Tibial artery (tissue), 4 donors: ENCODE measurements at regions not wholly inside any gene's neighbourhood (a gene's known extent, or its start where the extent isn't known, plus 50 kb on each side); places are given as distances from the start of the nearest gene placed in this dataset.

Source experiments
- DNase-seq, 2 donors: peaks; one replicate each; pipeline ENCODE4 v3.0.0-alpha.2; 2019
- H3K27ac ChIP-seq, 2 donors: fragments of 200-600 bp; sonication (generic) in 1 of 2; 1 replicate in 1 of 2; 2 replicates in 1 of 2; pipeline ENCODE4 v1.5.1; 2018 to 2019; ENCODE audit warnings: mild to moderate bottlenecking in 1 of 2
- H3K27me3 ChIP-seq, 2 donors: fragments of 200-600 bp; sonication (generic) in 1 of 2; one replicate each; pipeline versions ENCODE4 v1.5.1 to v1.6.0; 2016 to 2019
- H3K36me3 ChIP-seq, 3 donors: fragments of 200-600 bp; sonication (generic) in 2 of 3; one replicate each; pipeline ENCODE4 v1.5.1; 2016 to 2019; ENCODE audit warnings: mild to moderate bottlenecking in 2 of 3
- H3K4me1 ChIP-seq, 4 donors: fragments of 200-600 bp; sonication (generic) in 2 of 4; 1 replicate in 3 of 4; 2 replicates in 1 of 4; pipeline ENCODE4 v1.5.1; 2016 to 2019
- H3K4me3 ChIP-seq, 2 donors: fragments of 200-600 bp; sonication (generic) in 1 of 2; 1 replicate in 1 of 2; 2 replicates in 1 of 2; pipeline ENCODE4 v1.5.1; 2018 to 2019; ENCODE audit warnings: mild to moderate bottlenecking in 2 of 2
- H3K9me3 ChIP-seq, 3 donors: fragments of 200-600 bp; sonication (generic) in 1 of 3; one replicate each; pipeline ENCODE4 v1.5.1; 2016 to 2019
- intact Hi-C: fragments of 100-400 bp; cut with DNase I; formaldehyde crosslinking; loops from one replicate; pipeline ENCODE4 v1.15.0; 2023; ENCODE audit warnings: low total_unique reads
- TF ChIP-seq, protein P1 (sequence below), 2 experiments: fragments of 200-600 bp in 1 of 2; fragments of 450-650 bp in 1 of 2; IDR thresholded peaks; one replicate each; pipeline ENCODE4 v1.5.1; 2017 to 2019; ENCODE audit warnings: antibody characterized with exemption in 2 of 2, mild to moderate bottlenecking in 1 of 2, moderate library complexity in 1 of 2

- Histone ChIP-seq H3K4me3 (no peak overlapping the region), H3K9me3 (no peaks in the 10 kb centered on the region), H3K4me1 (no peaks in the 10 kb centered on the region), H3K27me3 (no peaks in the 10 kb centered on the region), H3K36me3 (no peaks in the 10 kb centered on the region), H3K27ac (no peak overlapping the region)
- no peak for DNase-seq
- TF ChIP-seq, protein P1, sequence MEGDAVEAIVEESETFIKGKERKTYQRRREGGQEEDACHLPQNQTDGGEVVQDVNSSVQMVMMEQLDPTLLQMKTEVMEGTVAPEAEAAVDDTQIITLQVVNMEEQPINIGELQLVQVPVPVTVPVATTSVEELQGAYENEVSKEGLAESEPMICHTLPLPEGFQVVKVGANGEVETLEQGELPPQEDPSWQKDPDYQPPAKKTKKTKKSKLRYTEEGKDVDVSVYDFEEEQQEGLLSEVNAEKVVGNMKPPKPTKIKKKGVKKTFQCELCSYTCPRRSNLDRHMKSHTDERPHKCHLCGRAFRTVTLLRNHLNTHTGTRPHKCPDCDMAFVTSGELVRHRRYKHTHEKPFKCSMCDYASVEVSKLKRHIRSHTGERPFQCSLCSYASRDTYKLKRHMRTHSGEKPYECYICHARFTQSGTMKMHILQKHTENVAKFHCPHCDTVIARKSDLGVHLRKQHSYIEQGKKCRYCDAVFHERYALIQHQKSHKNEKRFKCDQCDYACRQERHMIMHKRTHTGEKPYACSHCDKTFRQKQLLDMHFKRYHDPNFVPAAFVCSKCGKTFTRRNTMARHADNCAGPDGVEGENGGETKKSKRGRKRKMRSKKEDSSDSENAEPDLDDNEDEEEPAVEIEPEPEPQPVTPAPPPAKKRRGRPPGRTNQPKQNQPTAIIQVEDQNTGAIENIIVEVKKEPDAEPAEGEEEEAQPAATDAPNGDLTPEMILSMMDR (IDR thresholded peaks at IDR 0.05), result no peak
- intact Hi-C loops, result no loop called here
Observed at GRCh38 chr14:49228552-49228951, 357.6 kb downstream of the RPS29 start.

DNA sequence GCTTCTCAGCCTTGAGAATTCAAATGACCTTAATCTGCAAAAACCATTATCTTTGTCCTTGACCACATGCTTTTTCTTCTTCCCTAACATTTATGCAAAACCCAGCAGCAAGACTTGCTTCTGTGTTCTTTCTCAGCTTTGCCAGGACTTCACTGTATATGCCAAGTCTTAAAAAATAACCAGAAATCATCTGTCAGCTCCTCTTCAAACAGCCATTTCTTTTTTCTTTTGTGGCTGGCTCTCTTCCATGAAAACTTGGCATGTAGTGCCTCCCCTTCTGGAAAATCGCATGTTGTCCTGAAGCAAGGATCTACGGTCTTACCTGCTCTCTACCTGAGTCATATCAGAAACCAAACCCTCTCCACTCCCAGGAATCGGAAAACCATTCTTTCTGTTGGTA, 364.9 kb downstream of the RPS29 start:
- Histone ChIP-seq H3K9me3 (no peaks in the 10 kb centered on the region), H3K36me3 (no peaks in the 10 kb centered on the region), H3K4me1 (peaks cover 0 to 19% (median 6%) of the 10 kb centered on the region in 4 donors), H3K27ac (no peak overlapping the region), H3K27me3 (no peaks in the 10 kb centered on the region), H3K4me3 (no peak overlapping the region)
- intact Hi-C loops, result no loop called here
- TF ChIP-seq, protein P1 (IDR thresholded peaks at IDR 0.05), result no peak
- no peak for DNase-seq

GRCh38 chr14:49220492-49220891, 365.7 kb downstream of the RPS29 start:
- DNase-seq, result no peak
- no peaks in the 10 kb centered on the region for H3K9me3 ChIP-seq
- no peaks in the 10 kb centered on the region for H3K27me3 ChIP-seq
- TF ChIP-seq, protein P1 (IDR thresholded peaks at IDR 0.05), result no peak
- H3K36me3 ChIP-seq, result no peaks in the 10 kb centered on the region
- H3K27ac ChIP-seq, result no peak overlapping the region
- intact Hi-C loops, result no loop called here
- H3K4me1 ChIP-seq, result peaks cover 0 to 19% (median 6%) of the 10 kb centered on the region in 4 donors
- no peak overlapping the region for H3K4me3 ChIP-seq

- peak overlapping the region in 1 of 2 donors; percentile 18 for H3K27ac ChIP-seq
- peaks cover 0 to 19% (median 6%) of the 10 kb centered on the region in 4 donors for H3K4me1 ChIP-seq
- H3K27me3 ChIP-seq, result no peaks in the 10 kb centered on the region
- DNase-seq, result no peak
- intact Hi-C loops, result no loop called here
- TF ChIP-seq, protein P1 (IDR thresholded peaks at IDR 0.05), result no peak
- H3K9me3 ChIP-seq, result no peaks in the 10 kb centered on the region
- H3K4me3 ChIP-seq, result no peak overlapping the region
- H3K36me3 ChIP-seq, result no peaks in the 10 kb centered on the region
Observed at GRCh38 chr14:49218436-49219092, 367.6 kb downstream of the RPS29 start.

DNA sequence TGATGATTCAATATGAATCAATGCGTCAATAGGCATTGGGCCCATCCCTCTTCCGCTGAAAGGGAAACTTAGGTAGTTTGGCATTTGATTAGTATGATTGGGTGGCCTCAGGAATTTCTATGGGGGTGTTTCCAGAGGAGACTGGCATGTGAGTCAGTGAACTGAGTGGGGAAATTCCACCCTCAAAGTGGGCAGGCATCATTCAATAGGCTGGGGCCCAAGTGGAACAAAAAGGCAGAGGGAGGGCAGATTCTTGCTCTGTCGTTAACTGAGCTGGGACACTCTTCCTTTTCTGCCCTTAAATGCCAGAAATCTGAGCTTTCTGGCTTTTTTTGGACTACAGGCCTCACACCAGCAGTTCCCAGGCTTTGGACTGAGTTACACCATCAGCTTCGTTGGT, 373.5 kb downstream of the RPS29 start:
- intact Hi-C loops, result no loop called here
- no peak overlapping the region for H3K4me3 ChIP-seq
- peaks cover 0 to 2% (median 0%) of the 10 kb centered on the region in 4 donors for H3K4me1 ChIP-seq
- TF ChIP-seq, protein P1 (IDR thresholded peaks at IDR 0.05), result no peak
- H3K27ac ChIP-seq, result no peak overlapping the region
- H3K9me3 ChIP-seq, result no peaks in the 10 kb centered on the region
- H3K27me3 ChIP-seq, result no peaks in the 10 kb centered on the region
- H3K36me3 ChIP-seq, result no peaks in the 10 kb centered on the region
- no peak for DNase-seq
